Activated CD8-positive, alpha-beta memory T cell treated with anti-CD3 and anti-CD28 coated beads, Interleukin-2, amount 10 ng/mL, durations not matched to agents 7 days and 5 days (primary cell): ENCODE measurements at regions not wholly inside any gene's neighbourhood (a gene's known extent, or its start where the extent isn't known, plus 50 kb on each side); places are given as distances from the start of the nearest gene placed in this dataset.

Experiments
- ATAC-seq: fragments of 150-1000 bp; cut with Tn5 transposase; one replicate; pipeline ENCODE4 v1.10.0; 2021; ENCODE audit warnings: moderate library complexity
- CTCF ChIA-PET: fragments of 350-600 bp; sonication (Branson Sonifier 250); formaldehyde crosslinking; loops from one replicate; lab custom pipeline; 2021; ENCODE audit warnings: antibody characterized with exemption; lab: Charles Lee
- DNase-seq: peaks from one replicate; pipeline ENCODE4 v3.0.0-alpha.2; 2020
- H3K27ac Mint-ChIP-seq: one replicate; pipeline ENCODE4 v1.8.0; 2021; ENCODE audit warnings: mild to moderate bottlenecking, mixed read lengths
- H3K27me3 Mint-ChIP-seq: one replicate; pipeline ENCODE4 v1.8.0; 2021; ENCODE audit warnings: mixed read lengths
- H3K36me3 Mint-ChIP-seq: one replicate; pipeline ENCODE4 v1.8.0; 2021; ENCODE audit warnings: mild to moderate bottlenecking, mixed read lengths
- H3K4me1 Mint-ChIP-seq: one replicate; pipeline ENCODE4 v1.8.0; 2021; ENCODE audit warnings: mixed read lengths
- H3K4me3 Mint-ChIP-seq: one replicate; pipeline ENCODE4 v1.8.0; 2021; ENCODE audit warnings: mild to moderate bottlenecking, moderate library complexity, mixed read lengths
- H3K9me3 Mint-ChIP-seq: one replicate; pipeline ENCODE4 v1.8.0; 2022; ENCODE audit warnings: low read depth, mixed read lengths

- no peak overlapping the region for H3K27ac Mint-ChIP-seq
- peaks cover 7% of the 10 kb centered on the region for H3K4me1 Mint-ChIP-seq
- DNase-seq (no peak), ATAC-seq (no peak)
- CTCF ChIA-PET, result no interaction called here
- H3K9me3 Mint-ChIP-seq, result no peaks in the 10 kb centered on the region
- no peak overlapping the region for H3K4me3 Mint-ChIP-seq
- H3K36me3 Mint-ChIP-seq, result no peaks in the 10 kb centered on the region
- H3K27me3 Mint-ChIP-seq, result peaks cover 14% of the 10 kb centered on the region
These were observed 137.3 kb upstream of the GPR12 start for GRCh38 chr13:26897706-26898550.

GRCh38 chr13:26896986-26897668 is 136.5 kb upstream of the GPR12 start:
- H3K4me3 Mint-ChIP-seq, result no peak overlapping the region
- H3K36me3 Mint-ChIP-seq, result no peaks in the 10 kb centered on the region
- H3K27ac Mint-ChIP-seq, result no peak overlapping the region
- no peak for ATAC-seq
- H3K9me3 Mint-ChIP-seq, result no peaks in the 10 kb centered on the region
- peaks cover 14% of the 10 kb centered on the region for H3K27me3 Mint-ChIP-seq
- peaks cover 7% of the 10 kb centered on the region for H3K4me1 Mint-ChIP-seq
- DNase-seq, result no peak
- CTCF ChIA-PET, result no interaction called here

DNA sequence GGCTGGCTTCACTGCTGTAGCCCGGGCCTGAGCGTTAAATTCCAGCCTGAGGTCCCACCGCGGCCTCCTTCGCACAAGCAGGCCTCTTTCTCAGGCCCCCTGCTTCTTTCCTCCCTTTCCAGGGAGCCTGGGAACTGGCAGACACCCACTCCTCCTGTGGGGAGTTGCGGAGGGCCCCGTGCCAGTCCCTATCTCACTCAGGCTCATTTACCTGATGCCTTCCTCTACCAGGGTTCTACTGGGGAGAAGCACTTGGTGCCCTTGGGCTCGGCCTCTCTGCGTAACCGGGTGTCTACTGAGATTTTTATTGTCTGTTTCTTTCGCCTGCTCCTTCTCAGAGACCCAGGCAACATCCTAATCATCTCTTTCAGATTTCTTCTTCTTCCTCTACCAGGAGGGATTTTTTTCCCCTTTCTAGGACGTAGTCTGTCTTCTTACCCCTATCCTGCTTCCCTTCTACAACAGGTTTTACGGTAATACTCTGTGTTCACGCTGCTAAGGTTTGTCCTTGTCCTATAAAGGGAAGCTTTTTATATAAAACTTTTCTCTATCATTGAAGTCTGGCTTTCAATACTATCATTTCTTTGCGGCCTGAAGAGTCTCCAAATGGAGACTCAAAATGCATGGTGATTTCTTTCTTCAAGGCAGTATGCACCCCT is 135.4 kb upstream of the GPR12 start:
- CTCF ChIA-PET, result no interaction called here

DNA sequence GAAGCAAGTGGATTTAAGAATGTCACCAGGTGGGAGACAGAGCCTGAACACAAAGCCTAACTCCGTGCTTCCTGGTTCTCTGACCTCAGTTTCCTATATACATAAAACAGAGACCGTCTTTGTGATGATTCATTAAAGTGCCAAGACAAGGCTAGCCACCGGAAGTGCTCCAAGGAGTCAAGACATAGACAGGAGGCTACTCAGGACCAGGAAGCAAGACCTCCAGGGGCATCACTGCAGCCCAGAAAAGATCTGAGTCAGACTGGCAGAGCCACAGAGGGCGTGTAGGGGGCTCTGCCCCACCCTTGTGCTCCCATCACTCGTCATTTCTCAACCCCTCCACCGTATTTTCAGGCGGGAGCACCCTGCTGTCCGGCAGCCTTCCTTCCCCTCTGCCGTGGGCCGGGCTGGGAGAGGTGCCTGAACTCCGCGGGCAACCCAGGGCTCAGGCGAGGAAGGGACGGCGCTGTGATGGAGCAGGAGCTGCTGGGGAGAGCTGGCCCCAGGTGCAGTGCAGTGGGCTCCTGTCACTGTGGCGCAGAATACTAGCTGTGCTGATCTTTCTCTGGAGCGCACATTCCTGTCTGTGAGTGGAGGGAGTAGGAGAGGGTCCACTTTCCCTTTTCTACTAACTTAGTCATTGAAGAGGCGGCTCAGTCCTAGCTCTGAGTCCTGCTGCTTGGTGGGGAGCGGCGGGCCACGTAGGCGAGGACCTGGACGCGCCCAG is 134.7 kb upstream of the GPR12 start:
- no peaks in the 10 kb centered on the region for H3K36me3 Mint-ChIP-seq
- H3K27ac Mint-ChIP-seq, result no peak overlapping the region
- H3K4me1 Mint-ChIP-seq, result peaks cover 7% of the 10 kb centered on the region
- DNase-seq (no peak), ATAC-seq (peak; percentile 60)
- peaks cover 14% of the 10 kb centered on the region for H3K27me3 Mint-ChIP-seq
- CTCF ChIA-PET, result no interaction called here
- no peaks in the 10 kb centered on the region for H3K9me3 Mint-ChIP-seq
- H3K4me3 Mint-ChIP-seq, result no peak overlapping the region

More for the DNA sequence above, 135.4 kb upstream of the GPR12 start:
- DNase-seq (no peak), ATAC-seq (no peak)
- peaks cover 14% of the 10 kb centered on the region for H3K27me3 Mint-ChIP-seq
- H3K9me3 Mint-ChIP-seq, result no peaks in the 10 kb centered on the region
- no peaks in the 10 kb centered on the region for H3K36me3 Mint-ChIP-seq
- H3K4me3 Mint-ChIP-seq, result no peak overlapping the region
- H3K4me1 Mint-ChIP-seq, result peaks cover 7% of the 10 kb centered on the region
- H3K27ac Mint-ChIP-seq, result no peak overlapping the region

DNA sequence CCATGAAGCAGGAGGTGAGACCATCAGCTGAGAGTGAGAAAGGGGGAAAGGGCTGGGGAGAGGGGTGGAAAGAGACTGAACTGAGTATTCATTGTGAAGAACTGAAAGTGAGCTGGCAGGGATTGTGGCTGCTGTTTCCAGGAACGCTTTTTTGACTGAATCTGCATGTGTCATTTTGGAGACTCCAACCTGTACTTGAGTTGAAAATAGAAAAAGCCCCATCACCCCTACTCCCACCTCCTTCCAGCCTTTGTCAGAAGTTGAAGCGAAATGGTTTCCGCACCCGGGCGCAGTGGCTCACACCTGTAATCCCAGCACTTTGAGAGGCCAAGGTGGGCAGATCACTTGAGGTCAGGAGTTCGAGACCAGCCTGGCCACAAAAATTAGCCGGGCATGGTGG is 128.0 kb upstream of the GPR12 start:
- CTCF ChIA-PET, result interaction anchor here (0.6 to 3.4 kb wide), 2 partner anchors 16 to 100 kb away, joined by 3 to 14 read pairs; no protein-coding TSS in a partner anchor
- DNase-seq (no peak), ATAC-seq (no peak)
- no peaks in the 10 kb centered on the region for H3K4me1 Mint-ChIP-seq
- no peaks in the 10 kb centered on the region for H3K36me3 Mint-ChIP-seq
- H3K27me3 Mint-ChIP-seq, result peaks cover 7% of the 10 kb centered on the region
- H3K9me3 Mint-ChIP-seq, result no peaks in the 10 kb centered on the region
- H3K27ac Mint-ChIP-seq, result no peak overlapping the region
- no peak overlapping the region for H3K4me3 Mint-ChIP-seq

GRCh38 chr13:26887594-26887993 is 127.0 kb upstream of the GPR12 start:
- ATAC-seq (no peak), DNase-seq (no peak)
- no peaks in the 10 kb centered on the region for H3K36me3 Mint-ChIP-seq
- H3K27me3 Mint-ChIP-seq, result peaks cover 7% of the 10 kb centered on the region
- no peak overlapping the region for H3K4me3 Mint-ChIP-seq
- no peak overlapping the region for H3K27ac Mint-ChIP-seq
- CTCF ChIA-PET, result interaction anchor here (3.4 kb wide), 1 partner anchor 15 kb away, joined by 14 read pairs; no protein-coding TSS in a partner anchor
- no peaks in the 10 kb centered on the region for H3K4me1 Mint-ChIP-seq
- H3K9me3 Mint-ChIP-seq, result no peaks in the 10 kb centered on the region

- CTCF ChIA-PET, result no interaction called here
- Mint-ChIP-seq H3K36me3 (no peaks in the 10 kb centered on the region), H3K4me1 (no peaks in the 10 kb centered on the region), H3K4me3 (no peak overlapping the region), H3K9me3 (no peaks in the 10 kb centered on the region), H3K27me3 (peaks cover 7% of the 10 kb centered on the region), H3K27ac (no peak overlapping the region)
- DNase-seq (no peak), ATAC-seq (no peak)
These were observed 123.1 kb upstream of the GPR12 start for GRCh38 chr13:26883613-26884257.

DNA sequence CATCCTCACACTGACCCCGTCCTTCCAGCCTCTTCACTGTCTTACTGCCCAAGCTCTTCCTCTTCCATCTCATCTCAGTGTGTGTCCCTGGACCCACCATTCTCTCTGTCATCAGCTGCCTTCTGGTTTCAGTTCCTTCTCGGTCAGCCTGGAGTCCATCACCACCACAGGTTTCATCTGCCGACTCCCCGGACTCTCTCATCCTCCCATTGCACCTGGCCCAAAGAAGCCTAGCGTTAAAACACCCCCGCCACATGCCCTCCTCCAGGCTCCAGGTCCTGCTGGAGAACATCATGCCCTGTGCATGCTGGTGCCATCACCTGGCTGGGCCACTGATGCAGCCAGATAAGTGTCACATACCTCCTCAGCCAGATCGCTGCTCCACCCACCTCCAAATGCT is 122.1 kb upstream of the GPR12 start:
- Mint-ChIP-seq H3K36me3 (no peaks in the 10 kb centered on the region), H3K4me1 (no peaks in the 10 kb centered on the region), H3K27ac (no peak overlapping the region), H3K9me3 (no peaks in the 10 kb centered on the region), H3K4me3 (no peak overlapping the region), H3K27me3 (peaks cover 13% of the 10 kb centered on the region)
- CTCF ChIA-PET, result no interaction called here
- ATAC-seq (no peak), DNase-seq (no peak)

- H3K27me3 Mint-ChIP-seq, result peaks cover 16% of the 10 kb centered on the region
- no peaks in the 10 kb centered on the region for H3K9me3 Mint-ChIP-seq
- no peaks in the 10 kb centered on the region for H3K36me3 Mint-ChIP-seq
- H3K4me1 Mint-ChIP-seq, result no peaks in the 10 kb centered on the region
- CTCF ChIA-PET, result no interaction called here
- ATAC-seq, result no peak
- H3K4me3 Mint-ChIP-seq, result no peak overlapping the region
- DNase-seq, result no peak
- H3K27ac Mint-ChIP-seq, result no peak overlapping the region
These were observed 120.6 kb upstream of the GPR12 start for GRCh38 chr13:26881154-26881553.

DNA sequence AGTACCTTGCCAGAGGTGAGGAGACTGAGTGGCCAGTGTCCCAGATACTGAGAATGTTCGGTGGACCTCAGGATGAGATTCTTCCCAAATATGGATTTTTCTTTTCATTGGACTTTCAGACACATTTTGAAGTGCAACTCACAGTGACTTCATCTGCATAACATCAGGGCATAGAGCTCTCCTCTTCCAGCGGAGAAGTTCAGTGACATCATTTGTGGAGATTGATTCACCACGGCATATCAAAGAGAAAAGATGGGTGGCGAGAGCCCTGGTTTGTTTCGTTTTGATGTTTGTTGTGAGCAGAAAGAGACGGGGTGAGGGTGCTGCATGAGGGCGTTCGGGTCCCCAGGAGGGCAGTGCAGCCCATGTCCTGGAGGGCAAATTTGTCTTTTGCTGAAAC is 120.1 kb upstream of the GPR12 start:
- no peak overlapping the region for H3K4me3 Mint-ChIP-seq
- DNase-seq (no peak), ATAC-seq (no peak)
- H3K27me3 Mint-ChIP-seq, result peaks cover 15% of the 10 kb centered on the region
- no peaks in the 10 kb centered on the region for H3K4me1 Mint-ChIP-seq
- no peak overlapping the region for H3K27ac Mint-ChIP-seq
- no peaks in the 10 kb centered on the region for H3K9me3 Mint-ChIP-seq
- CTCF ChIA-PET, result no interaction called here
- H3K36me3 Mint-ChIP-seq, result no peaks in the 10 kb centered on the region

- no peak for ATAC-seq
- Mint-ChIP-seq H3K27ac (no peak overlapping the region), H3K36me3 (no peaks in the 10 kb centered on the region), H3K4me1 (no peaks in the 10 kb centered on the region), H3K4me3 (no peak overlapping the region), H3K27me3 (peaks cover 12% of the 10 kb centered on the region), H3K9me3 (no peaks in the 10 kb centered on the region)
- CTCF ChIA-PET, result no interaction called here
- DNase-seq, result no peak
These were observed 117.9 kb upstream of the GPR12 start for GRCh38 chr13:26878438-26878837.

DNA sequence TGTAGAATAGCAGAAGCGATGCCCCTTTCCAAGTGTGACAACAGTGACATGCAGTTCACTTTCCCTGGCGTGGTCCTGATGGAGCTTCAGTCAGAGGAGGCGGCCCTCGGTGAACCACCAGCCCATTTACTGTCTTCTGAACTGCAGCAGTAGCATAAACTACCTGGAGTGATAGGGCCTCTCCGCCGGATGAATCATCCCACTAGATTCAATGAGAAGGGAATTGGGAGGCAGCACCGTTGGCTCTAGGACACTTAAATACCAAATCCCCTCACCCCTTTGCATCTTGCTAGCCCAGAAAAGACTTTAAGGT is 112.8 kb upstream of the GPR12 start:
- CTCF ChIA-PET, result interaction anchor here (0.7 to 3.7 kb wide), 21 partner anchors 10 to 688 kb away, joined by 3 to 45 read pairs (median 5); no protein-coding TSS in a partner anchor
- Mint-ChIP-seq H3K4me1 (no peaks in the 10 kb centered on the region), H3K4me3 (no peak overlapping the region), H3K27me3 (peaks cover 10% of the 10 kb centered on the region), H3K36me3 (no peaks in the 10 kb centered on the region), H3K9me3 (no peaks in the 10 kb centered on the region), H3K27ac (no peak overlapping the region)
- ATAC-seq, result no peak
- DNase-seq, result no peak
